Activated naive CD8-positive, alpha-beta T cell treated with anti-CD3 and anti-CD28 coated beads, Interleukin-2, amount 10 ng/mL, durations not matched to agents 7 days and 5 days (primary cell): ENCODE measurements at regions not wholly inside any gene's neighbourhood (a gene's known extent, or its start where the extent isn't known, plus 50 kb on each side); places are given as distances from the start of the nearest gene placed in this dataset.
A peak's percentile ranks its signal among the peaks of the same experiment; 100 is the strongest.

Experiments
- ATAC-seq: fragments of 150-1000 bp; cut with Tn5 transposase; one replicate; pipeline ENCODE4 v1.10.0; 2021; ENCODE audit warnings: low read depth, moderate library complexity
- POLR2A ChIA-PET: fragments of 350-600 bp; sonication (Branson Sonifier 250); formaldehyde crosslinking; loops from one replicate; lab custom pipeline; 2021; ENCODE audit warnings: antibody characterized with exemption; lab: Charles Lee
- DNase-seq: peaks from one replicate; pipeline ENCODE4 v3.0.0; 2021
- H3K27ac Mint-ChIP-seq: one replicate; pipeline ENCODE4 v1.8.0; 2022; ENCODE audit warnings: mild to moderate bottlenecking, mixed read lengths
- H3K27me3 Mint-ChIP-seq: one replicate; pipeline ENCODE4 v1.8.0; 2022; ENCODE audit warnings: mild to moderate bottlenecking, moderate library complexity, mixed read lengths
- H3K36me3 Mint-ChIP-seq: one replicate; pipeline ENCODE4 v1.8.0; 2021; ENCODE audit warnings: mild to moderate bottlenecking, mixed read lengths
- H3K4me1 Mint-ChIP-seq: one replicate; pipeline ENCODE4 v1.8.0; 2021; ENCODE audit warnings: mixed read lengths
- H3K4me3 Mint-ChIP-seq: one replicate; pipeline ENCODE4 v1.8.0; 2022; ENCODE audit warnings: mild to moderate bottlenecking, moderate library complexity, mixed read lengths
- H3K9me3 Mint-ChIP-seq: one replicate; pipeline ENCODE4 v1.8.0; 2021; ENCODE audit warnings: mixed read lengths

DNA sequence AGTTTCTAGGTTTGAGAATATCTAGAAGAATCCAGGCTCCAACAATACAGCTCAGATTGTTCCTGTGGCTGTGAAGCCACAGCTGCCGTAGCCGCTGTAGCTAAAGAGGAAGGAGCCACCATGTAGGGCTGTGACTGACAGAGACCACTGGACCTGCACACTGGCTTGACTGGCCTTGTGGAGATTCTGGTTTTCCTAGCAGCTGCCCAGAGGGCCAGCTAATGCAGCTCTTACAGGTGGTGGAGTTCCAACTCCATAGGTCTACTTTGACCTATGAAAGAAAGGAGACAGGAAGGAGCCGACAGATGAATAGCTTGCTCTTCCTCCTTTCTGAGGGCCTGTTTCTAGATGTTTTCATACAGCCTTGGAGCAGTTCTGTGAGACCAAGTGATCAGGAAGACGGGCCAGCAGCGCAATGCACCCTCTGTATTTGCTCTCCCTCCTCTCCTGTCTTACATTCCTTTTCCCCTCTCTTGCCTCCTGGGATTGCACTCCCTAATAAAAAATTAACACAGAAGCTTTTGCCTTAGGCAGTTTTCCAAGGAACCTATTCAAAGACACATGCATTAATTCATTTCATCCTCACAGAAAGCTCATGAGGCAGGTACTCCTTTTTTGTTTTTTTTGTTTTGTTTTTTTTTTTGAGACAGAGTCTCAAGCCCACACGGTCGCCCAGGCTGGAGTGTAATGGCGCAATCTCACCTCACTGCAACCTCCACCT lies 51.8 kb upstream of the MYB start:
- DNase-seq (peak; percentile 59), ATAC-seq (peak; percentile 69)
- Mint-ChIP-seq H3K27ac (peak overlapping the region; percentile 94), H3K4me1 (peaks cover 38% of the 10 kb centered on the region), H3K9me3 (peaks cover 2% of the 10 kb centered on the region), H3K36me3 (peaks cover 7% of the 10 kb centered on the region), H3K4me3 (peak overlapping the region; percentile 79), H3K27me3 (no peaks in the 10 kb centered on the region)
- POLR2A ChIA-PET, result interaction anchor here (0.8 to 2.8 kb wide), 13 partner anchors 10 to 1161 kb away, joined by 3 to 20 read pairs (median 4); partner anchors contain the start of genes BCLAF1, HBS1L and MYB

DNA sequence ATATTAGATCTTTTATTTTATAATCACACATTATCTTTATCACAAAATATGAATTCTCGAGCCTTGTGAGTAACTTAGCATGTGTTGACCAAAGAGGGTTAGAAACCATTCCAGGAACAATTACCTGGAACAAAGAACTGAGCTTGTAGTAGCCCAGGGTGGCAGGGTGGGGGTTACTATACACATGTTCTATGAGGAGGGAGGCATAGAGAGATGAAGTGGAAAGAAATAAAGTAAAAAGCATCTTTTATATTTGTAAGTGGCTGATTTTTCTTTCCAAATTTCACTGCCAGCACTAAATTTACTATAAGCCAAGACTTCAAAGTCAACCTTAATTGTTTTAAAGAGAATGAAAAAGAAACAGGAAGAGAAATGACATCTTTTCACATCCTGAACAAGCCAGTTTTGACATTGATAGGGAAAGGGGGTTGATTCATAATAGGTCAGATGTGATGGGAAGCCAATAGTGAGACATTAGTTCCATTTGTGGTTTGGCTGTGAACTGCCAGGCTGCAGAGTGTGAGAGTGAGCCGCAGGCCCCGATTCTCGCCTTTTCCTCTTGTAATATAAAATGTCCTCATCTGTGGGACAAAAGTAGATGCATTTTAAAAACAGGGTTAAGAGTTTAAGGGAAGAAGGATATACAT lies 52.7 kb upstream of the MYB start:
- Mint-ChIP-seq H3K4me3 (peak overlapping the region; percentile 79), H3K27me3 (no peaks in the 10 kb centered on the region), H3K4me1 (peaks cover 38% of the 10 kb centered on the region), H3K27ac (peak overlapping the region; percentile 94), H3K36me3 (peaks cover 7% of the 10 kb centered on the region), H3K9me3 (peaks cover 2% of the 10 kb centered on the region)
- POLR2A ChIA-PET, result interaction anchor here (0.6 to 2.8 kb wide), 11 partner anchors 9 to 1162 kb away, joined by 3 to 20 read pairs (median 4); partner anchors contain the start of genes BCLAF1 and HBS1L
- ATAC-seq, result peak; percentile 93
- peak; percentile 47 for DNase-seq

DNA sequence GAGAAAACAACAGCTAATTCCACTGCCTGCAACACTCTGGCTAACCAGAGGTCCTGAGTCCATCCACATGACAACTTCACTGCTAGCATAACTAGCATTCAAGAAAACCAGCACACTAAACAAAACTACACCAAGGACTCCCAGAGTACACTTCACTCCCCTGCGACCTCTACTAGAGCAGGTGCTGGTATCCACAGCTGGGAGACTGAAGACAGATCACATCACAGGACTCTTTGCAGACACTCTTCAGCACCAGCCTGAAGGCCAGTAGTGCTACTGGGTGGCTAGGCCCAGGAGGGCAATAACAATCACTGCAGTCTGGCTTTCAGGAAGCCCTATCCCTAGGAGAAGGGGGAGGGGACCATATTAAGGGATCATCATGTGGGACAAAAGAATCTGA lies 54.4 kb upstream of the MYB start:
- no peak overlapping the region for H3K4me3 Mint-ChIP-seq
- H3K9me3 Mint-ChIP-seq, result peaks cover 2% of the 10 kb centered on the region
- peak overlapping the region; percentile 25 for H3K27ac Mint-ChIP-seq
- H3K36me3 Mint-ChIP-seq, result peaks cover 7% of the 10 kb centered on the region
- DNase-seq (no peak), ATAC-seq (no peak)
- H3K27me3 Mint-ChIP-seq, result no peaks in the 10 kb centered on the region
- POLR2A ChIA-PET, result interaction anchor here (0.6 to 2.5 kb wide), 2 partner anchors 9 to 71 kb away, joined by 3 to 9 read pairs; partner anchors contain the start of gene HBS1L
- H3K4me1 Mint-ChIP-seq, result peaks cover 34% of the 10 kb centered on the region

DNA sequence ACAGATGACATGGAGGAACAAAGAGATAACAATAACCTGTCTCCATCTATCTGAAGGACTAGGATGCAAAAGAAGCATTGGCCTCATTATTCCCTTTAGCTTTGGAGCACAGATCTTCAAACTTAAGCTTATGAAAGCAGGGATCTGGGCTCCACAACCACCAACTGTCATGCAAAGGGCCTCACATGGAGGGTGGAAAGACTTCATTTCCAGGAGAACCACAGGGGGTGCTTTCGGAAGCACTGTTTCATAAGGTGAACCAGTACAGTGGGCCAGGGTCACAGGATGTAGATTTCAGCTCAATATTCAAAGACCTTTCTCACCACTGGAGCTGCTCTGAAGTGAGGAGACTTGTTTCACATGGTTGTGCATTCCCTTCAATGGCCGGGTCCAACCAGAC lies 55.1 kb upstream of the MYB start:
- Mint-ChIP-seq H3K9me3 (peaks cover 2% of the 10 kb centered on the region), H3K27me3 (no peaks in the 10 kb centered on the region), H3K4me3 (no peak overlapping the region), H3K27ac (no peak overlapping the region), H3K36me3 (peaks cover 7% of the 10 kb centered on the region), H3K4me1 (peaks cover 40% of the 10 kb centered on the region)
- no peak for DNase-seq
- POLR2A ChIA-PET, result interaction anchor here (0.6 to 2.5 kb wide), 3 partner anchors 9 to 71 kb away, joined by 3 to 9 read pairs (median 3); partner anchors contain the start of gene HBS1L
- ATAC-seq, result no peak

DNA sequence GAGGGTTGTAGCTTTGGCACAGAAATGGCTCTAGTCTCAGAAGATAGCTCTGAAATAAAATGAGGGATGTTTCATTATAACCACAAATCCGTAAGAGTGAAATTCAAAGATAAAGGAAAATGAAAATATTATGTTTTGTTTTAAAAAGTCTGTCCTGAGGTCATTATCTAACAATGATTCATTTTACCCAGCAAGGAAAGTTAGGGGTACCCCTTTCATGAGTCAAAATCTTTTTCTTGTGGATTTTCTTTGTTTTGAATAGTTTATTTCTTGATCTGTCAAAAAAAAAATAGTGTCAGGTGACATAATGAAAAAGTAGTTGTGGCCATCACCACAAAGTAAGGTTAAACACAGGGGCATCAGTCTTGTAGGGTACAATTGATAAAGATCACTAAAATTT lies 59.7 kb upstream of the MYB start:
- peaks cover 2% of the 10 kb centered on the region for H3K9me3 Mint-ChIP-seq
- H3K27me3 Mint-ChIP-seq, result no peaks in the 10 kb centered on the region
- no peak overlapping the region for H3K27ac Mint-ChIP-seq
- DNase-seq, result no peak
- POLR2A ChIA-PET, result no interaction called here
- H3K4me3 Mint-ChIP-seq, result no peak overlapping the region
- H3K4me1 Mint-ChIP-seq, result peaks cover 34% of the 10 kb centered on the region
- ATAC-seq, result no peak
- H3K36me3 Mint-ChIP-seq, result peaks cover 4% of the 10 kb centered on the region

DNA sequence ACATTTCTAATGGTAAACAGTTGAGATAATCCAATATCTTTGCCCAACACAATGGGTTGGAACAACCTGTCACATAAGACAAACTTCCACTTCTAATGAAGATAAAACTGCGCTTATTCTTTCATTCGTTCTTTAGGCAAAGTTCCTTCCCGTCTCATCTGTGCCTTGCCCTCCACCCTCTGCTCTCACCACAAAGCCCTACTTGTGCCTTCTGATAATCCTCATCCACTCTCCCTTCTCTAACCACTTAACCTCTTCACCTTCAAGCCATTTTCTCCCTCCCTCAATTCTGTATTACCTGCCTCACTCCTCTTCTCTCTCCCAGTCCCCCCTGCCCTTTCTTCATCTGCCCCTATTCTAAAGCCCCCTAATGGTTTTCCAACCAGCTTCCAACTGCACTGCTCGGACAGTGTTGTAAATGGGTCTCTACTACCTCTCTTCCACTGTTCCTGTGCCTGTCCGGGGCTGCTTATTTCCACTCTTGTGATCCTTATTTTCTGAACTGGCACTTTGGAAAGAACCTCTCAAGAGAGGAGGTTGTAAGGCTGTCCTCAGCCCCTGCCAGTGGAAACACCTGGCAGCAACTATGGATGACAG lies 62.9 kb upstream of the MYB start:
- DNase-seq (no peak), ATAC-seq (no peak)
- Mint-ChIP-seq H3K36me3 (peaks cover 3% of the 10 kb centered on the region), H3K9me3 (no peaks in the 10 kb centered on the region), H3K27ac (peak overlapping the region; percentile 18), H3K27me3 (no peaks in the 10 kb centered on the region), H3K4me1 (peaks cover 45% of the 10 kb centered on the region), H3K4me3 (no peak overlapping the region)
- POLR2A ChIA-PET, result interaction anchor here (1.9 to 2.4 kb wide), 2 partner anchors 10 to 62 kb away, joined by 4 to 11 read pairs; partner anchors contain the start of gene MYB

DNA sequence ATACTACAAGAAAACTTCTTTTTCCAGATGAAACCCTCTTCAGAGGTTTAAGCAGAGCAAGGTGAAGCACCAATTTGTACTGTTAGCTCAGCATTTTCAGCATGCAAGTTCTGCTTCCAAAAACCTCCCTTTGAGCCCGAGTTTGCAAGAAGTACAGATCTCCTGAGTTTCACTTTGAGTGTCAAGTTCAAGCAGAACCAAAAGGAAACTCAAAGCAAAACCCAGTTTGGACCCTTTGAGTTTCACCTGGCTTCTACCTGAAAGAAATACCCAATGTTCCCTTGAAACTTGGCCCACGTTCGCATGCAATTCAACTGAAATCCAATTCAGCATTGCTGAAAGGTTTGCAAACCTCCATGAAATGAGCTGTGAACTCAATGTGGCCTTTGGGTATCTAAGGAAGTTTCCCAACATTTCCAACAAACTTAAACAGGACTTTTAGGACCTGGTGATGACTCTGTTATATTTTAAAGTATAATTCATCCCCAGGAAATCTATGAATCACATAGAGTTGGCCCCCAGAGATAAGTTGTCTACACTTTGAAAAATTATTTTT lies 62.9 kb upstream of the HBS1L start:
- POLR2A ChIA-PET, result interaction anchor here (0.6 to 1.1 kb wide), 3 partner anchors 9 to 103 kb away, joined by 3 read pairs; no protein-coding TSS in a partner anchor
- Mint-ChIP-seq H3K27me3 (no peaks in the 10 kb centered on the region), H3K9me3 (peaks cover 1% of the 10 kb centered on the region), H3K4me1 (peaks cover 49% of the 10 kb centered on the region), H3K36me3 (peaks cover 10% of the 10 kb centered on the region), H3K4me3 (peak overlapping the region; percentile 75), H3K27ac (peak overlapping the region; percentile 81)
- DNase-seq, result no peak
- peak; percentile 27 for ATAC-seq

DNA sequence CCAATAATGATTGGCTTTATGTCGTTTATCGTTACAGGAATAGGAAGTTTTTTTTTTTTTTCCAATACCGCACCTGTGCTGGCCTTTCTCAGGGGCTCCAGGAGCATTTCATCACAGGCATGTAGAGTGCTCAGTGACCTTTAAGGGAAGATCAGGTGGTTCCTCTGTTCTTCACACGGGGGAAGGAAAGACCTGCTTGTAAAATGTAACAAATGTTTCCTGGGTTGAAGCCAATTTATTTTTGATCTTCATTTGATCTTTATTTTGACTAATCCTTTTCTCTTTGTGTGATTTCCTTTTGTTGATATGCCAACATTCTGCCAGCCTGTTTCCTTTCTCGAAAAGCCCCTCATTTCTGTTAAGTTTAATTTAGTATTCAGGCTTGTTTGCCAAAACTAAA lies 61.9 kb upstream of the HBS1L start:
- Mint-ChIP-seq H3K9me3 (peaks cover 3% of the 10 kb centered on the region), H3K4me1 (peaks cover 48% of the 10 kb centered on the region), H3K27ac (peak overlapping the region; percentile 81), H3K4me3 (peak overlapping the region; percentile 75), H3K36me3 (peaks cover 14% of the 10 kb centered on the region), H3K27me3 (no peaks in the 10 kb centered on the region)
- POLR2A ChIA-PET, result interaction anchor here (1.3 kb wide), 1 partner anchor 9 kb away, joined by 3 read pairs; no protein-coding TSS in a partner anchor
- DNase-seq (no peak), ATAC-seq (peak; percentile 41)

DNA sequence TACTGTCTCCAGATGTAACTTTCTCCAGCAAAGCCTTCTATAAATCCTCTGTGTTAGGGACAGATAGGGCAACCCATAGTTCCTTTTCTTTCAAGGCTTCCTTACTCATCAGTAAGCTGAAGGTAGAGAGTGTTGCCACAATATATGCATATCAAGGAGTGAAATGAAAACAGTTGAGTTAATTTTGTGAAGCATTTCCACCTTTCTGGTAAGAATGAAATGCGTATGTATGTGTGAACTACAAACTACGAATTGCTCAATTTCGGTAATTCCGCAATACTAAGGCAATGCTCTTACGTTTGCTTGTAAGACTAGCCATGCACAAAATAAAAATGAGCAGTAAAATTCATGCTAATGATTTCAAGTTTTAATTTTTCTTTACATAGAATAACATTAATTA lies 61.2 kb upstream of the HBS1L start:
- peak; percentile 27 for ATAC-seq
- Mint-ChIP-seq H3K27me3 (no peaks in the 10 kb centered on the region), H3K4me1 (peaks cover 43% of the 10 kb centered on the region), H3K9me3 (peaks cover 3% of the 10 kb centered on the region), H3K27ac (peak overlapping the region; percentile 79), H3K4me3 (peak overlapping the region; percentile 46), H3K36me3 (peaks cover 14% of the 10 kb centered on the region)
- no peak for DNase-seq
- POLR2A ChIA-PET, result interaction anchor here (0.6 to 1.9 kb wide), 3 partner anchors 10 to 61 kb away, joined by 3 to 7 read pairs (median 3); partner anchors contain the start of gene HBS1L

DNA sequence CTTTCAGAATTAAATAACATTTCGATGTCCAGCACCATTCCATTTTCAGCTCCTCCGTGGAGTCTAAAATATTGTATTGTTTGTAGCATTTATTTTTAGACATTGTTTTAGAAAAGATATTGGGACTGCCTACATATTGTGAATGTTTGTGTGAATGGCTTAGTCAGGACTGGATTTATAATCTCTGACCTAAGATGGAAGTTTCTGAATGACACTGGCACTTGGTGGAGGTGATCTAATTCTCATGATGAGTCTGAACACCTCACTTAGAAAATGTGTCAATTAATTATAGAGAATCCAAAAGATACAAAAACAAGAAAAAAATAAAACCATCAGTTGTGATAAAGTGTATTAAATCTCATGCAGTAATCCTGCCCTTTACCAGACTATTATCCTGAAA lies 60.8 kb upstream of the HBS1L start:
- no peak for DNase-seq
- peaks cover 14% of the 10 kb centered on the region for H3K36me3 Mint-ChIP-seq
- H3K27me3 Mint-ChIP-seq, result no peaks in the 10 kb centered on the region
- peak overlapping the region; percentile 46 for H3K4me3 Mint-ChIP-seq
- no peak for ATAC-seq
- POLR2A ChIA-PET, result interaction anchor here (0.6 to 1.9 kb wide), 4 partner anchors 11 to 67 kb away, joined by 3 to 7 read pairs (median 3); partner anchors contain the start of gene HBS1L
- H3K27ac Mint-ChIP-seq, result peak overlapping the region; percentile 79
- H3K9me3 Mint-ChIP-seq, result peaks cover 3% of the 10 kb centered on the region
- peaks cover 43% of the 10 kb centered on the region for H3K4me1 Mint-ChIP-seq

DNA sequence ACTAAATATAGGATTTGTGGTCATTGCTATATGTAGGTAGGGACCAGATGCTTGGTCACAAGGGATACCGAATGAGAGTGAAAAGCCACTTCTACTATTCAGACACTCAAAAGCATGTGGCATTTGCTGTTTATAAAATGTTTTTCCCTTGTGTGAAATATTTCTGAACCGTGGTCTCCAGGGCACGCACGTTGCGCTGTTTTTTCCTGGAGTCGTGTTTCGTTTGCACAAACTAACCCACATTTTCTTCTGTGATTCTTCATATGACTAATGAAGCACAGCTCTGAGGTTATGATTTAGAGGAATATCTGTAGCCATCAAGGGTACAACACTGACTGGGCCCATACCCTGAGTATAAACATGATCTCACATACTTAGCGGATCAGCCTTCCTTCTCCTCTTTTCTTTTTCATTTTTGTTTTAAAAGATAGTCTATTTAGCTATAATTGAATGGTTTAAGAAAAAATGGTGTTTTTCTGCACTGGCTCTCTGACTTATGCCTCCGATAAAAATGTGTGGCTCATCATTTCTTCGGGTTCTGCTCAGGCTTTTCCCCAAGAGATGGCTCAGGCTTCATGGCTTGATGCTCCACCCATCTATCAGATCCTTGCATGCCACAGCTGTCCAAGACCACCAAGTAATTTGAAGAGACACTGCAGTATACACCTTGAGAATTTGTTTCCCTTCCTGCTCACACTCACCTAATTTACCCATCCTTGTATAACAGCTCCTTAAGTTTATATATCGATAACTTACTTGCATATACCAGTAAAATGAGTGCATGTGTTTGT lies 59.9 kb upstream of the HBS1L start:
- Mint-ChIP-seq H3K4me1 (peaks cover 47% of the 10 kb centered on the region), H3K36me3 (peaks cover 14% of the 10 kb centered on the region), H3K27me3 (no peaks in the 10 kb centered on the region), H3K27ac (peak overlapping the region; percentile 81), H3K4me3 (peak overlapping the region; percentile 62), H3K9me3 (peaks cover 3% of the 10 kb centered on the region)
- POLR2A ChIA-PET, result interaction anchor here (0.6 to 1.9 kb wide), 5 partner anchors 21 to 146 kb away, joined by 3 to 7 read pairs (median 3); partner anchors contain the start of gene HBS1L
- ATAC-seq (peak; percentile 73), DNase-seq (no peak)

DNA sequence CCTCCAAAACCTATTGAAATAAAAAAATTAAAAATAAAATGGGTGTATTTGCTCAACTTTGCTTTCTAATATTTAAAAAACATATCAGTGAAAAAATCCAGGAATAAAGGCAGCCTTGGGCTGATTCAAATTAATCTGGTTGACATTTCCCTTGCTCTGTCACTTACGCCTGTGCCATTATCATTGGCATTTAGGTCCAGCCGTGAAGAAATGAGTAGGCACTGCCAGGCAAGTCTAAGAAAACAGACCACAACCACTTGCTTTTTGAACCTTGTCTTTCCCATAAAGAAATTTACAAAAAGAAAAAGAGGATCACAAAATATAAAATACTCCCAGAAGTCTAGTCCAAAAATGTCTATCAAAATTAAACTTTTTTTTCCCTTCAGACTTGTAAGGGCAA lies 59.2 kb upstream of the HBS1L start:
- H3K4me1 Mint-ChIP-seq, result peaks cover 47% of the 10 kb centered on the region
- POLR2A ChIA-PET, result interaction anchor here (0.6 kb wide), 1 partner anchor 21 kb away, joined by 3 read pairs; no protein-coding TSS in a partner anchor
- peak overlapping the region; percentile 81 for H3K27ac Mint-ChIP-seq

More for the DNA sequence above, 59.2 kb upstream of the HBS1L start:
- Mint-ChIP-seq H3K36me3 (peaks cover 14% of the 10 kb centered on the region), H3K9me3 (peaks cover 3% of the 10 kb centered on the region), H3K27me3 (no peaks in the 10 kb centered on the region), H3K4me3 (no peak overlapping the region)
- ATAC-seq (no peak), DNase-seq (no peak)
